COR-L47 (cell line): ENCODE measurements at regions not wholly inside any gene's neighbourhood (a gene's known extent, or its start where the extent isn't known, plus 50 kb on each side); places are given as distances from the start of the nearest gene placed in this dataset.

Experiments
- DNase-seq: peaks from one replicate; lab custom pipeline; 2025; lab: John Stamatoyannopoulos, UW

DNA sequence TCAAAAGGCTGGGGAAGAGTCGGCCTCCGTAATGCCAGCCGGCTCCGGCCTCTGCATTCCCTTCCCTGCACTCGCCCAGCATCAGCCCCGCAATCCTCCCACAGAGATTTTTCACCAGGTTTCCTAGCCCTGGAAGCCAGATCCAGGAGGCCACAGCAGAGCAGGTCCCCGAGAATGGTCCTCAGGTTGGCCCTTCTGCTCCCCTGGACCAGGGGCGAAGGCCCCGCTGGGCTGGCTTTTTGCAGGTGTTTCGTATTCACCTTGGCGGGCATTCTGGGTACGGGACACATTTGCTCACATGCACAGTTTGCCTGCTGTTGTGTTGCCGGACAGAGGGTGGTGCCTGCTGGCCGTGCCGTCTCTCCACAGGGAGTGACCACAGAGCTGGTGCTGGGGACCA lies 309.5 kb downstream of the NDUFA10 start:
- DNase-seq: no peak

DNA sequence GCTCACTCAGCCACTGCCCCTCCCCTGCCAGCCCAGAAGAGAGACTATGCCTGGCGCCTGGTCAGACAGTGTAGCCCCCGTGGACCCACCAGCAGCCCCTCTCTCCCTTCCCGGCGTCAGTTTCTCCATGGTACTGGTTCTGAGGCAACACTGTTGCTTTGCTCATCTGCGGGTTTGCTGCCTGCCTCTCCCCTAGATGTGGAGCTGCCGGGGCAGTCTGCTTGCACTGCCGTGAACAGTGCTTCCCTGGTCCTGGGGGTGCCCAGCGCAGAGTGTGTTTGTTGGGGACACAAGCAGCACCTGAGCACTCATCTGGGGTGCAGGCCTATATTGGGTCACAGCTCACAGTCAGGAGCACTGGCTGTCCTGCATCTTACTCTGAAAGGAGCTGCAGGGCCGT lies 309.9 kb downstream of the NDUFA10 start:
- no peak for DNase-seq

DNA sequence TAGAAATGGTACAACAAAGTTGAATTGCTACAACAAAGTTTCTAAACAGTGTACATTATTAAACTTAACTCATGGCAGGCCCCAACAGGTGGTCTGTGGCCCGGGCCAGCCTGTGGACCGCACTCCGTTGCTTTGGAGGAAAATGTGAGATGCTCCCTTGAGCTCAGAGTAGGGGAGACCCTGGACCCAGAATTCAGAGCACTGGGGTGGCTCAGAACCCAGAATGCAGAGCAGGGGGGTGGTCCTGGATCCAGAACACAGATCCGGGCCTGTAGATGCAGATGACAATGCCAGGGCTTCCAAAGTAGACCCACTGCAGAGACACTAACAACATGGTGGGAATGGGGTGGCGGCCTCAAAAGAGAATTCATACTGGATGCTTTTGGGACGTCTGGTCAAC lies 311.0 kb downstream of the NDUFA10 start:
- DNase-seq: no peak

DNA sequence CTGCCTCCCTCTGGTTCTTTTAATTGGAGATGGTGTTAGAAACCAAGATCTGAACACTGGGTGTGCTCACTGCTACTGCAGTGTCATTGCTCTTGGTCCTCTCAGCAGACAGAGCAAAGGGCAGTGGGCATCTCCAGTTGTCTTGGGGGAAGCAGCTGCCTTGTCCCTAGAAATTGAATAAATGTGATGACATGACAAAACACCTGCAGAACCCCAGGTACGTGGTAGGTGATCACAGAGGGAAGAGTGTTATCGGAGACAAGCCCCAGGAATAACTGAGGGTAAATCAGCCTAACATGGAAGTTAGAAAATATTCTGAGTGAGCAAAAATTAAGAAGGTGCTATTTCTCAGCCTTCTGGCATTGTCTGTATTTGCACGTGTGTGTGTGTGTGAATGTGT lies 311.9 kb upstream of the HDAC4 start:
- DNase-seq: no peak

DNA sequence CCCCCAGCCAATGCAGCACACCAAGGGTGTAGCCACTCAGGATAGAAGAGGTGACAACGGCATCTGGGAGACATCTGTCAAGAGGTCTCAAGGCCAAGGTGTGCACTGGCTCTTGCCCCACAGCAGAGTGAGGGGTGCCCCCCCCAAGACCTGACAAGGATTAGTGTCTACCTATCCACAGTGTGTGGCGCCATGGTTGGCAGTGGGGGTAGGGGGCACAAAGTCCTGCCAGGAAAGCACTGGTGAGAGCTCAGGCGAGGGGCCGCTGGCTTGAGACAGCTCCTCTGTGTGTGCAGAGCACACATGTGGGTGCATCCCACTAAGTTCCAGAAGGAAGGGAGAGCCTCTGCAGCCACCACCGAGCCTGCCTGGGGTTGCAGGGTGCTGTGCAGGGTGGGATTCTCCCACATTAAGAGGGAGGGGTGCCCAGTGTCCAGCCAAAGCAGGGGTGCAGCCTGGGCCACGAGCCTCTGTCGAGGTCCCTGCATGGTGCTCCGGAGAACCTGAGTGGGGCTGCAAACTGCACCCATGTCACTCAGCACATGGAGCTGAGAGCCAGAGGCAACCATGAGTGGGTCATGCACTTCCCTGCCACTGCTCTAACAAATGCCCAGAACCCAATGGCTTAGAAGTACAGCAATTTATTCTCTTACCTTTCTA lies 311.2 kb upstream of the HDAC4 start:
- no peak for DNase-seq

DNA sequence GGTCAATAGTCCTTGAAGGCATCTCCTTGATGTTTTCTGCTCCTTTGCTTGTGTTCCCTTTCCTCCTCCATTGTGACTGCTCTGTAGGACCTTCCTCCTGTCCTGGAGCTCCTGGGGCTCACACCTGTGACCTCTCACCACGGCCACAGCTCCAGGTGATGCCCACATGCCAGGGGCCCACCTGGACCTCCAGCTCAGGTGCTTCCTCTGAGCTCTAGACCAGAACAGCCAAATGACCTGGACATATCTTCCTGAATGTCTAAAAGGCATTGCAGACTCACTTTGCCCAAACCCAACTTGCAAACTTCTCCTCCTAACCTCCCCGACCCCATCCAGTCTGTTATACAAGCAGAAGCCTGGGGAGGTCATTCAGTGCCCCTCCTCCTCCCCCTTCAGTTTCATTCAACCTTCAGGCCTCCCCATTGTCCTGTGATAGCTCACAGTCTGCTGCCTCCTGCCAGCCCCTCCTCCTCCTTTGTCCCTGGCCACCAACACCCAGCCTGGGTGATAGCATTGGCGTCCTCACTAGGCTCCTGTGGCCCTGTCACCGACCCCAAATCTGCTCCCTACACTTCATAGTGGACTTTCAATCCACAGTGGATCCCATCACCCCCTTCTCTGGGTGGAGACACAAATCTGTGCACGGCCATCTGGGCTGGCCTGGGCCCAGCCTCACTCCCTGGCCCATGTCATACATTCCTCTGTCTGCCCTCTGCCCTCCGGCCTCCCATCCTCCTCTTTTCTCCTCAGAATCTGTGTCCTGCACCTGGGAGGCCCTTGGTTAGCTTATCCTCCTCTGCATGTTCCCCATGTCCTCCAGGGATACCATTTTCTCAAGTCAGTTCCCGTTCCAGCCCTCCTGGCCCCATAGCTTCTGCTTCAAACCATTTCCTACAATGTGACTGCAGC lies 310.4 kb upstream of the HDAC4 start:
- no peak for DNase-seq

DNA sequence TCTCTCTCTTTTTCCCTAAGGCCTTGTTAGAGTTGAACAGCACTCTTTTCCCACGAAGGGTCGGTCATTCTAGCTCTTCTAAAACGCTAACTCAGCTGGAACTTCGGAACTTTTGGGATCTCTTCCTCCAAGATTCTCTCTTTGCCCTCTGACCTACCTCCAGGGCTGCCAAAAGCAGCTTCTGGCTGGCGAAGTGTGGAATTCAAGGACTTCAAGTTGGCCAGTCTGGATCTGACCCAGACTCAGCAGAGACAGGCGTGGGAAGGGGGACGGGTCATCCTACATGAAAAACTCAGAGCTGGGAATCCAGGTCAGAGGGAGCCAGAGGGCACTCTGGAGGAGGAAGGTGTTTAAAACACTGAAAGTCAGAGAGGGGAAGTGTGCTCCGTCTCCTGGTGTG lies 305.5 kb upstream of the HDAC4 start:
- no peak for DNase-seq

DNA sequence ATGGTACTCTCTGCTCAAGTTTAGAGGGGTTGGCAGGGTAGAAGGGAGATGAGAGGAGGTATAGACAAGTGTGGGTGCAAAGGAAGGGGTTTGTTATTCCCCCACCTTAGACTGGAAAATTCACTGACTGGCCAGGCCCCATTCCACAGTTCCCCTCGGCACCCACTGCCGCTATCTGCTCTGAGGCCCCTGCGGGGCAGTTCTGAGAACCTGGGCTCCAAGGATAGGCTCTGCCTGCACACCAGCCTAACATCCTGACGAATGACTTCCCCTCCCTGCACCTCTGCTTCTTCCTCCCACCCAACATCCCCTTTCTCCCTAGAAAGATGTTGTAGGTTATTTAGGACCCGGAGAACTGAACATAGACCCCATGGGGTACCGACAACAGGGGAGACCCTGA lies 303.9 kb upstream of the HDAC4 start:
- no peak for DNase-seq

DNA sequence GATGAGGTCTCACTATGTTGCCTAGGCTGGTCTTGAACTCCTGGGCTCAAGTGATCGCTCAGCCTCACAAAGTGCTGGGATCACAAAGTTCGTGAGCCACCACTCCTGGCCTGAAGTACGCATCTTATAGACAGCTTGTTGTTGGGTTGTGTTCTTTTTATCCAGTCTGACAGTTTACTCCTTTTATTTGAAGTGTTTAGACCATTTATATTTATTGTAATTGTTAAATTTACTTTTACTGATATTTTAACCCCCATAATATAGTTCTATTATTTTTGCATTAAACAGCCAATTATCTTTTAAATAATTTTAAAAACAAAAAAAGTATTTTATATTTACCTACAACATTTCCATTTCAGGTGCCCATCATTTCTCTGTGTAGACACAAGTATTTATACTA lies 303.0 kb upstream of the HDAC4 start:
- DNase-seq: no peak

DNA sequence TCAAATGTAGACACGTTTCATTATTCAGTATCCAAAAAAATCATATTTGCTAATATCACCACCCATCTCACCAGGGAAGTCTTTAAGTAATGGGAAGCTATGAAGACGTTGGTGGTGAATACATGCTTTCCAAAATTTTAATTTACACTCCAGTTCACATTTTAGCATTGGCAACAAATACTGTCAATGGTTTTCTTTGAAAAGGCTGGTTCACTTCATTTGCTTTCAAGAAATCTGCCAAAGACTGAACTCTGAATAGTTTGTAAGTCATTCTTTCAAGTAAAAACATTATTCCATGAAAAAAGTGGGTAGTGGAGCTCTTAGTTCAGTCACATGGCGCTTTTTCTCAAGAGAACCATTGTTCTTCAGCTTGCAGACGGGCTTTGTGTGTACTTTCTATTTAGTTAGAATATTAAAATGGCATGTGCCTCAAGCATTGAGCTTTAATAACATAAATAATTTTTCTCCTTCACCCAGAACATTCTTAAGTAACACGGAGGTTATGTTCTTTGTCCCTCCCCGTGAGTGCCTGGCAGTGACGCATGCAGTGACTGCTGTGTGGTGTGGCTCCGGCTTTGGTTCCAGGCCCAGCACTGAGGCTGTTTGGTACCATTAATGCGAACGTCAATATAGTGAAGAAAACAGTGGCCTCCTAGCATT lies 300.0 kb upstream of the HDAC4 start:
- DNase-seq: no peak

DNA sequence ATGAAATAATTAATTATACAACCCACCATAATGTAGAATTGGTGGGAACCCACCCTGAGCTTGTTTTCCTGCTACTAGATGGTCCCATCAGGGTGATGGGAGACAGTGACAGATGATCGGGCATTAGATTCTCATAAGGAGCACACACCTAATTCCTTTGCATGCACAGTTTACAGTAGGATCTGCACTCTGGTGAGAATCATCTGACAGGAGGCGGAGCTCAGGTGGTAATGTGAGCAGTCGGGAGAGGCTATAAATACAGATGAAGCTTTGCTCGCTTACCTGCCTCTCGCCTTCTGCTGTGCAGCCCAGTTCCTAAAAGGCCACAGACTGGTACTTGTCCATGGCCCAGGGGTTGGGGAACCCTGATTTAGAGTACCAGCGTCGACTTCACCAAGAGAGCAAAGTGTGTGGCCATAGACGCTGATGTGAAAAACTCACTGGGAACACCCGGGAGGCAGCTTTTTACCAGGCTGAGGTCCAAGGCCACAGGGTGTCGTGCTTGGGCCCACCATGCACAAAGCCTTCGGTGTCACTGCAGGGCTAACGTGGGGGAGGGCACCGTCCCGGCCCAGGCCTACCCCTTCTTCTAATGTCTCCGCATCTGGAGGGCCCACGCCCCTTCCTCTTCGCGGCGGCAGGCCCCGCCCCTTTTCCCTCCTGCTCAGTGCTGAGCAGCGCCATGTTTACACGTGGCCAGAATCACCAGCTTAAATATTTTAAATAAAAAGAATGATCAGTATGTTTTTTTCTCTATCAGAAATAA lies 296.8 kb upstream of the HDAC4 start:
- DNase-seq: no peak

DNA sequence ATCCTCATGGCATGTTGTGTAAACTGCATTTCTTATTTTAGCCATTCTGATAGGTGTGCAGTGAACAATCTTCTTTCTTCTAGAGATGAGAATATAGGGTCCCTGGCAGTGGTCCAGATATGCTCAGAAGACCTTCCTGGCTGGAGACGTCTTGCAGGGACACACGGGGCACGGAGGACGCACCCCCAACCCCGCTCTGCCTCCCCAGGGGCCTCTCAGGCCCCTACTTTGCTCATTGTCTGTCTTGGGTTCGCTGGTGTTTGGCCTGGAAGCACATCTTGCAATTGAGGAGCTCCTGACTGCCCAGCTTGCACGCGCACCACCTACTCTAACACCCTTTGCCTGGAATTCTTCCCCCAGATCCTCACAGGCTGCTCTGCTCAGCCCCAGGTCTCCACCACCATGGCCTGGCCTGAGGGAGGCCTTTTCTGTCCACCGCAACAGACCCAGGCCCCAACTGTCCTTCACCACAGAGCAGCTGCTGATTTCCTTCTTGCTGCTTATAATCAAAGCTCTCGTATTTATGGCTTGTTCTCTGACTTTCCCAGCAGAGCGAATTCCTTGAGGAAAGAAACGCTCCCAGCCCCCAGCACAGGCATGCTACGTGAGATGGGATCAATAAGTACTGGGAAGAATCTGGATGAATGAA lies 295.9 kb upstream of the HDAC4 start:
- DNase-seq: no peak

DNA sequence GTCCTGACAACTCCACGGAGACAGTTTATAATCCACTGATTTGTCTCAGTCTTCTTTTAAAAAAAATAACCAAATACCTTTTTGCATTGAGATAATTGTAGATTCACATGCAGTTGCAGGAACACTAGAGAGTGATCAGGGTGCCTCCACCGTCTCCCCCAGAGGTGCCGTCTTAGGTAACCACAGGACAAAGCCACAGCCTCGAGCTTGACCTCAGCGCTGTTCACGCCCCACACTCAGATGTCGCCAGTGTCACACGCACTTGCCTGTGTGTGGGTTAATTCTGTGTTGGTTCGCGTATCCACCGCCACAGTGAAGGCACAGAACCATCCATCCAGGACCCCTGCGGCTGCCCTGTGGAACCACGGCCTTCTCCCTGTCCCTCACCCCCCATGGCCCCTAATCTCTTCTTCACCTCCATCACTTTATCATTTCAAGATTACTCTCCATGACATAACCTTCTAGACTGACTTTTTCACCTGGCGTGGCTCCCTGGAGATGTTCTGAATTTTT lies 295.0 kb upstream of the HDAC4 start:
- DNase-seq: no peak

DNA sequence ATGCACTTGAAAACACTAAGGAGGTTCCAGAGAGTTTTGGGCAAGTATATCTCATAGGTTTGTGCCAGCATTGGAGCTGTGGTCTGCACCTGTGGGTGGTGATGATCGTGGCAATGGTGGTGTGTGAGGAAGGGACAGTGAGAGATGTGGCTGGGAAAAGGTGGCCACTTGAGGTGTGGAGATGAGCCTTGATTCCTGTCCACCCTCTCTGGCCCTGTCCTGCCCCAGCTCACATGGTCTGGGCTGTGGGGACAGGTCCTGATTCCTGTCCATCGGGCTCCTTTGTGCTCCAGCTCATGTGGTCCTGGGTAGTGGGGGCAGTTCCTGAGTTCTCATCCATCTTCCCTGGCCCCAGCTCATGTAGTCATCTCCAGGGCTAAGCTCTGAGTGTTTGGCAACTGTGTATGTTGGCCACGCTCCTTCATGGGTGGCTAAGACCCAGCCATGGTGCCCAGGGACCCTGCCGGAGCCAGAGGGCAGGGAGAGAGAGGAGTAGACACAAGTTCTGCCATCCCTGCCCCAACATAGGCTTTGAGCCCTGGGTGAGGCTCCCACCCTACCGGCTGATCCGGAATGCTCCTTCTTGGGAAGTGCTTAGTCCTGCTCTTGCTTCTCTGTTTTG lies 294.4 kb upstream of the HDAC4 start:
- DNase-seq: no peak

DNA sequence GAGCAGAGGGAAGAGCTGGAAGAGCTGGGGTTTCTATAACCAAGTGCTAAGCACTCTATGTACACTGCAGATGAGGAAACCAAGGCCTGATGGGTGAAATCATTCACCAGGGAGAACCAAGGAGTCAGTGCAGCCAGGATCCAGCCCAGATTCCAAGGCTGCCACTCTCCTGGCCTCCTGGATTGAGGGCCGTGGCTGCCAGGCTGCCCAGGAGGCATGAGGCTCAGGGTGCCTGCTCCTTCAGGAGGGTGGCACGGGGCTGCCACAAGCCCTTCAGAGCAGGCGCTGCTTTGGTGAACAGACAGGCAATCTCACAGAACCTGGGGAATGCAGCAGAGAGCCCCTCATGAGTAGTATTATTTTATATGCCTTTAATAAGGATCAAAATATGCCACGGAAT lies 293.7 kb upstream of the HDAC4 start:
- no peak for DNase-seq

DNA sequence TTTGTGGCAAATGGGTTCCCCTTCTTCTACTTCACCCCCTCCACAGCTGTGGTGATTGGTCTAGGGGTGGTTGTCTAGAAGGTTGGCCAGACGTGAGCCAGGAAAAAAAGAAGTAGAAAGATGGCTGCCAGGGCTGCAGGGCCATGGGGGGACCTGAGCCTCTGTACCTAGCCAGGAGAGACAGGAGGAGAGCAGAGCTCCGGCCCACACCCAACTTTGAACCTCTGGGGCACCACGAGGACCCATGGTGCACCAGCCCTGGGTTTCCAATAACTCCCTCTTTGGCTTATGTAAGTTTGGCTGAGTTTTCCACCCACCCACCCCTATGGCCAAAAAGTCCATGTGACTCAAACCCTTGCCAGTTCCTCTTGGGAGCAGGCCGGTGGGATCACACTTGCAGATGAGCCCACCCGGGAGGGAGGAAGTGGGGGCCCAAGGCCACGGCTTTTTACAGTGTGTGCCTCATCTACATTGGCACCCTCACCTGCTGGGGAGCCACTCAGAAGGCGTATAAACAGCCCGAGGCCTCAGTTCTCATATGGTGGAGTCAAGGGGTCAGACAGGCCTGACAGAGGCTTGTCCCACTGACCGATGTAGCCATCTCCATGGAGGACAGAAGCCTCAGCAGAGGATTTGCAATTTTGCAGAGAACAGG lies 293.1 kb upstream of the HDAC4 start:
- DNase-seq: no peak

DNA sequence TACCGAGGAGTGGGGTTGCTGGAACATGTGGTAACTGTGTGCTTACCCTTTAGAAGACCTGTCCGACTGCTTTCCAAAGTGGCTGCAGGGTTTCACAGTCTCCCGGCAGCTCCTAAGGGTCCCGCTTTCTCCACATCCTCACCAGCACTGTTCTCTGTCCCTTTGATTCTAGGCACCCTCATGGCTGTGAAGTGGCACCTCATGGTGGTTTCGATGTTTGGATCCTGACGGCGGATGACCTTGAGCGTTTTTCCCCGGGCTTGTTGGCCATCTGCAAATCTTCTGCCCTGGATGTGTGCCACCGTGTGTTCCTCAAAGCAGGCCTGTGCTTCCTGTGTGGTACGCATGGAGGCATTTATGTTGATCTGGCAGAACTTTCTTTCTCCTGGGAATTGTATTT lies 292.5 kb upstream of the HDAC4 start:
- no peak for DNase-seq

DNA sequence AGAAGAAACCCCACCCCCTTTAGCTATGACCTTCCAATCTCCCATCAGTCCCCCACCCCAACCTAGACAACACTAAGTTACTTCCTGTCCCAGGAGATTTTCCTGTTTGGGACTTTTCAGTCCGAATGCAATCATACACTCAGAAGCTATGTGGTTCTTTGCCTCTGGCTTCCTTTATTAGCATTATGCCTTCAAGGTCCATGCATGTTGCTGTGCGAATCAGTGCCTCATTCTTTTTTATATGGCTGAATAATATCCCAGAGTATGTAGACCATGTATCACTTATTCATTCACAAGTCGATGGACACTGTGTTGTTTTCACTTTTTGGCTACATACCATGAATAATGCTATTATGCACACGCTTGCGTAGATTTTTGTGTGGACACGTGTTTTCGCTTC lies 292.1 kb upstream of the HDAC4 start:
- no peak for DNase-seq

DNA sequence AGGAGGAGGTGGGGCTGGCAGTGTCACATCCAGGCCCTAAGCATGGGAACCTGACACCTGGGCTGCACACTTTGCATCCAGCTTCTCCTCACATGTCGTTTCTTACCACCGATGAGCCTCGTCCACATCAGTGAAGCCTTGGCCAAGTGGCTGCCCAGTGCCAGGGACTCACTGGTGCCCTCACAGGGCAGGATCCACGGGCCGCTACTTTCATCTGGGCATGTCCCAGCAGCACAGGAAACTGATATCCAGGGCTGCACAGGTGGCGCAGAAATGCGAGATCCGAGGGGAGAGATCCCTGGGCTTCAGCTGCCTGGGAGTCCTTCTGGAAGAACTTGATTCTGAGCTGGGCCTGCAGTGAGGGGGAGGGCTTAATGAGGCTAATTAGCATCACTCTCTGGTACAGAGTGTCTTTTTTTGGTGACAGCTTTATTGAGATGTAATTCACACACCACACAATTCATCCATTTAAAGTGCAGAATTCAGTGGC lies 291.6 kb upstream of the HDAC4 start:
- DNase-seq: no peak

DNA sequence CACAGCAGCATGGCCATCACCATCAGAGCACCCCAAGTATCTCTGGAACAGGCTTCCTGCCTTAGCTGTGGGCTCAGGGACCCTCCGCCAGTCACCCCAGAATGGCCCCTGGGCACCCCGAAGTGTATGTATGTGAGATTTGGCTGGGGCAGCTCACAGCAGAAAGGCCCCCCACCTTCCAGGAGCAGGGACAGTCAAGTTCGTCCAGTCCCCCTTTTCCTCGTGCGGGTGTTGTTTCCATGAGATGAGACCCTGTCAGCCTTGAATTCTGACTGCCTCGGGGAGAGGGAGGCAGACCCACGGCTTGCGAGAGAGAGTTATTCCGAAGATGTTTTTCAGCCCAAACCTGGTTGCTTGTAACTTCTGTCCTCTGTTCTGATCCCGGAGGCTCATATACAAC lies 290.9 kb upstream of the HDAC4 start:
- no peak for DNase-seq
